OCI-LY3 (cell line): ENCODE measurements at regions not wholly inside any gene's neighbourhood (a gene's known extent, or its start where the extent isn't known, plus 50 kb on each side); places are given as distances from the start of the nearest gene placed in this dataset.

Source experiments
- CTCF ChIP-seq: fragments of 200-600, 300-600 bp; sonication (generic); IDR thresholded peaks from 2 replicates; pipeline ENCODE4 v1.5.1; 2014; ENCODE audit warnings: antibody characterized with exemption, low read length, low read depth
- EZH2phosphoT487 ChIP-seq: fragments of 200-600 bp; shearing (Covaris generic); IDR thresholded peaks from 2 replicates; pipeline ENCODE4 v1.6.1; 2018; ENCODE audit warnings: antibody characterized with exemption, mixed run types, low read depth

- TF ChIP-seq EZH2phosphoT487 (no peak), CTCF (no peak)
Measured at GRCh38 chr4:4734425-4734824, 125.0 kb upstream of the MSX1 start.
